NCI-H2081 treated with DMSO at 0.1 percent for 48 hours (cell line): ENCODE measurements at regions not wholly inside any gene's neighbourhood (a gene's known extent, or its start where the extent isn't known, plus 50 kb on each side); places are given as distances from the start of the nearest gene placed in this dataset.
A peak's percentile ranks its signal among the peaks of the same experiment; 100 is the strongest.

Source experiments
- DNase-seq: peaks from one replicate; lab custom pipeline; 2025; lab: John Stamatoyannopoulos, UW

DNA sequence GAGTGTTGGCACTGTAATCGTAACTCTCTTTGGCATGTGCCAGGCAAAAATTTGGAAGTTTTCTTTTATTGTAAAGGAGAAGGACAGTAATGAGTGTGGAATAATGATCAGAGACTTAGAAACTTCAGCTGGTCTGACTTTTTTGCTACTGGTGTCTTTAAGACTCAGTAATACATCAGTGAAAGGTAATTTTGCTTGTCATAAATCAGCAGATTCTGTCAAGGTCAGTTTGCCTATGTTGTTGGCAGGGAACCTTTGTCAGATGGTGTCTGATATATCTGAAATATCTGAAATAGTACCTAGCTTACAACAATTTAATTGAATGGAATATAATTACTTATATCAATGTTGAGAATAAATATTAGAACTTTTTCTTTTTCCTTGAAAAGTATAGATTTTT is 516.9 kb downstream of the LRFN5 start:
- no peak for DNase-seq

DNA sequence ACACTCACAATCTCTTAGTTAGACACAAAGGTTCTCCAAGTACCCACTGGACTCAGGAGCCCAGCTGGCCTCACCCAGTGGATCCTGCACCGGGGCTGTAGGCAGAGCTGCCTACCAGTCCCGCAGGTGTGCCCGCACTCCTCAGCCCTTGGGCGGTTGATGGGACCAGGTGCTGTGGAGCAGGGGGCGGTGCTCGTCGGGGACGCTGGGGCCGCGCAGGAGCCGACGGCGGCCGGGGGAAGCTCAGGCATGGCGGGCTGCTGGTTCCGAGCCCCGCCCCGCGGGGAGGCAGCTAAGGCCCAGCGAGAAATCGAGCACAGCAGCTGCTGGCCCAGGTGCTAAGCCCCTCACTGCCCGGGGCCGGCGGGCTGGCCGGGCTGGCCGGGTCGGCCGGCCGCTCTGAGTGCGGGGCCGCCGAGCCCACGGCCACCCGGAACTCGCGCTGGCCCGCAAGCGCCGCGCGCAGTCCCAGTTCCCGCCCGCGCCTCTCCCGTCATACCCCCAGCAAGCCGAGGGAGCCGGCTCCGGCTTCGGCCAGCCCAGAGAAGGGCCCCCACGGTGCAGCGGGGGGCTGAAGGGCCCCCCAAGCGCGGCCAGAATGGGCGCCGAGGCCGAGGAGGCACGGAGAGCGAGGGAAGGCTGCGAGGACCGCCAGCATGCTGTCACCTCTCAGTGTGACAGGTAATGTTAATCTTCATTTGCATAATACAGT is 506.8 kb downstream of the LRFN5 start:
- DNase-seq, result no peak

DNA sequence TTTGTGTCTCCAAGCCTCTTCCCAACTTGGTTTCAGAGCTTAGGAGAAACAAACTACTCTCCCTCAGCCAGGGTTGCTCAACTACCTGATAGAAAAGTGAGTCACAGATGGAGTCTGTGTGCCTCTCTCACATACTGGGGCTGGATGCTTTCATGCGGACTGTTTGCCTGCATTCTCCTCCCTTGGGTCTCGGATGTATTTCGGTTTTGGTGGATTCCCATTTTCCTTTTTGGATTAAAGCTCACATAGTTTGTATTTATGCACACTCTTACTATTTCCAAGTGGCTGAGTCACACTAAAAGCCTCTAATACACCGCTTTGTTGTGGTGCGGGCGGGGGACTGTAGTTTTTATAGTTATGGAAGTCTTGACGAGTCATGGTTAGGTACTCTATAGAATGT is 505.4 kb downstream of the LRFN5 start:
- DNase-seq, result no peak

DNA sequence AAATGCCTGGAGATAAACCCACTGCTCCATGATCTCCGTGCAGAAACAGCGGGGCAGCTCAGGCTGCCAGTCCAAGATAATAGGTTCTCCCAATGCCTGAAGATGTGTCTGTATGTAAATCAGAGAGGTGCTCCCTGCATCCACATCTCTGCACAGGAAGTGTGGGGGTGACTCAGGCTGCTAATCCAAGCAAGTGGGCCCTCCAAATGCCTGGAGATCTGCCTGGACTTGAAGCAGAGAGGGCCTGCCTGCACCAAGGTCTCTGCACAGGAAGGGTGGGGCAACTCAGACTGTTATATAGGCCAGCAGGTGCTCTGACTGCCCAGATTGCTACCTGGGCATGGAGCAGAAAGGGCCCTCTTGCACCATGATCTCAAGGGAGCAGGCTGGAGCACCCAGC is 504.7 kb downstream of the LRFN5 start:
- DNase-seq, result no peak

DNA sequence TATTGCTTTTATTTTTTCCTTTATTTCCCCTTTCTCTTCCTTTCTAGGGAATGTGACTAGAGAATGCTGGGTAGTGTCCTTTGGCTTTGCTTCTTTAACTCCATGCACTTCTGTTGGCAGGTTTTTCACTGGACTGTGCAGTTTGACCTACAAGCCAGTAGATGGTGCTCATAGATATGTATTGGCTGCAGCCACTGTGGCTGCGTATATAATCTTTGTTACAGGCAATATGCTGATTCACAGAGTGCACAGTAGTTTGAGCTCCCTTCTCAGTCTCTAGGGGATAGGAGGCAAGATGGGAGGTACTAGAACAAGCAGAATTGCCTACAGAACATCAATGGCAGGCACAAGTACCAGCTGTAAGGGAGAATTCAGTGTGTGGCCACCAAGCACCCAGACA is 503.5 kb downstream of the LRFN5 start:
- peak; percentile 2 for DNase-seq

DNA sequence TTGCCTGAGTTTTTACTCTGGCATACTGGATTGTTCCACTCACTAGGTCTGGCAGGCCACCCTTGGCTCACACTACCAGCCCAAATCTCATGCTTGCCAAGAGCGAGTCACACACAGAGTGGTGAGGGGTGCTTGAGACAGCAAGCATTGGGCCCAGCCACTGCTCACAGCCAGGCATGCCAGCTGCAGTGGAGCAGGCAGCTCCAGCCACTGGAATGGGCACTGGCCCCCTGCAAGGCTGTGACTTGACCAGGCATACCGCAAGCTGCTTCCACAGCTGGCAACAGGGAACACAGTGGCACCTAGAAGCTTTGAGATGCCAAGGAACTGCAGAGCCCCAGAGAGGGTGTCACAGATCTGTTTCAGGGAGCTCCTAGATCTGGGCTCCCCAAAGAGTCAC is 488.5 kb downstream of the LRFN5 start:
- no peak for DNase-seq

DNA sequence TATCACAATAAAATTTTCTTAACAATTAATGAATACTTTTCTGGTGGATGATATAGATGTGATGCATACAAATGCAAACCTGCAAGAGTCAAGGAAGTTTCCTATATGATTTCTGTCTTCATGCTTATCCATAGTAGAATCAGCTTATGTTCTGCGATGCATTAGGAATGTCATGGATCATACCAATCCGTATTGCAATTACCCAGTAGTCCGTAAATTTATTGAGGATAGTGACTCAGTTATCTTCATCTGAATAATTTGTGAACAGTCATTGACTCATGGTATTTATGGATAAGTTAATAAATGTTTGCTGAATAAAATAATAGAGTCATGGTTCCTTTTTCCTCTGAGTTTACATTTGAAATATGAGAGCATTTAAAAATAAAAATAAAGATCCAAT is 483.4 kb downstream of the LRFN5 start:
- no peak for DNase-seq

DNA sequence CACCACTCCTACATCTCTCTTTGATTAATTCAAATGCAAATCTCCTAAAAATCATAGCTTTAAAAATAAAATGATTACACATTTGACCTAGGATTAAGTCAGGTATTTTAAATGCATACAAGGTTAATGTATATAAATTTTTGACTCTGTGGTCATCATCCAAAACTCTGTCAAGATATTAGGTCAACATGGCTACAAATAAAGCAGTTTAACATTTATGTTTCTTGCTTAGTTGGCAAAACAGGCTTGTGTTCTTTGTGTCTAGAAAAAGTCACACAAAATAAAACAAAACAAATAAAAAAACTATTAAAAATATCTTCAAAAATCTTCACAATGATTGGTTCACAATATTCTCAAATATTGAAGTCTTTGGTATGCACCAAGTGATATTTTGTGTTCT is 473.2 kb downstream of the LRFN5 start:
- no peak for DNase-seq

DNA sequence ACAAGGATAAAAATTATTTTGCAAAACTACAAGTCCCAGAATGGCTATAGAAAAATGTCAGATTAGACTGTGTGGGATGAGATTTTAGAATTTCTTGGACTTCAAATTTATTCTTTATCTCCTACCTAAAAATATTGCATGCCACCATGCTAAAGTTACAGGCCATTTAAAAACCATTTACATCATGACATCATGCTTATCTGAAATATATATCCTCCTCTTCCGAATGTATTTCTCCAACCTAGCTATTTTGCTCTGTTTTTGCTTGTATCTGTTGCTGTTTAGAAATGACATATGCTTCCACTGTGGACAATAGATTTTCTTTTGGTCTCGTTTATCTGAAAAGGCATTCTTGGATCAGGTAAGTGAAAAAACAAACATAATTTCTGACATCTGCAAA is 471.7 kb downstream of the LRFN5 start:
- DNase-seq, result no peak

DNA sequence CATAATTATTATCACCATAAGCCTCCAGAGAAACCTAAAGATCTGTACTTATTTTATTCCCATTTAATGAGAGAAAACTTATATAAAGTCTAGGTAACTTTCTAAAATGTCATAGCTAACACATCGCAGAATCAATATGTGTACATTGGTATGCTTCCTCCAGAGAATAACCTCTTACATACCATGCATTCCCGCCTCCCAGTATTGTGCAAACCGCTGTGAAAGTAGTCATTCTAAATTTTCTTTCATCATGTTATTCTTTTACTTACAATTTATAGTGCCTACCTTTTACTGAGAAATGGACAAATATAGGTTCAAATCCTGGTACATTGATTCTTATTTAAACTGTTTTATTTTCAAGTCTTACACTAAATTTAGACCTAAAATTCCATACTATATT is 463.4 kb downstream of the LRFN5 start:
- DNase-seq, result no peak

DNA sequence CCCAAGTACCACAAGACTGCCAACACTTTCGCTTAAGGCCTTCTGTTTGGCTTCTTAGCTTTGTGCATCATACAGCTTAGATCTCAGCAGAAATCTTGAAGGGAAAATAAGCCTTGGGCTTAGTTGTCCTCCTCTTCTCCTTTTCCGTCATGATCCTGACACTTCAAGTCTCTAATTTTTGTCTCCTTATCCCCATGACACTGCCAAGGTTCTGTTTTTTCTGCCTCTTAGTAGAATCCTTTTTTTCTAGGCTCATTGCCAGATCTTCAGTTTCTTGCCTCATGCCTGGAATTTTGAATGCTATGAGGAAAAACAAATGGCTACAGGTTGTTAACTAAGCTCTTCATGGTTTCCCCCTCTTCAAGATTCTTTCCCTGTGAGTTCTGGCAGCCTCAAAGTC is 450.4 kb downstream of the LRFN5 start:
- no peak for DNase-seq

DNA sequence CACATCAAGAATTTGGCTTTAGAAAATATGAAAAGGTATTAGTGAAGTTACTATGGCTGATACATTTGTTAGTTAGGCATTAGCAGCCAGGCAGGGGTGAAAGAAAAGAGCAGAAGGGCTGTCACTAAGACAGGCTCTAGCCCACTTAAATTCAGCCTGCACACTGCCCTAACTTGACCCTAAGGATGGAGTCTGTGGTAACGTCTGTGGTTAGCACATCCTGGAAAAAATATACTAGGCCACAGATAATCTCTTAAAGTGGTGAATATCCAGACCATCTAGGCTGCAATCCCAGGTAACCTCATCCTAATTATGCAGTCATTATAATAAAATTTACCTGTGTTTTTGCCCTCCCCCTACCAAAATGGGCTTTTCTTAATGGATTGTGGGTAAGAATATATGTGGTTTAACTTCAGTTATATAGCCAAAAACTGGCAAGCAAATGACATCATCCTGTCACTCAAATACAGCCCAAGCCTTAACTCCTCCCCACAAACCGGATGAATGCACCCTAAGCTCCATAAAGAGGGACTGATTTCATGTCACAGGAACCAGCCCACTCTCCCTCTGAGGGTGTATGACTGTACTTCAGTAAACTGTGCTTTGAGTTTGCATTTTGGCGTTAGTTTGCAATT is 440.9 kb downstream of the LRFN5 start:
- no peak for DNase-seq

DNA sequence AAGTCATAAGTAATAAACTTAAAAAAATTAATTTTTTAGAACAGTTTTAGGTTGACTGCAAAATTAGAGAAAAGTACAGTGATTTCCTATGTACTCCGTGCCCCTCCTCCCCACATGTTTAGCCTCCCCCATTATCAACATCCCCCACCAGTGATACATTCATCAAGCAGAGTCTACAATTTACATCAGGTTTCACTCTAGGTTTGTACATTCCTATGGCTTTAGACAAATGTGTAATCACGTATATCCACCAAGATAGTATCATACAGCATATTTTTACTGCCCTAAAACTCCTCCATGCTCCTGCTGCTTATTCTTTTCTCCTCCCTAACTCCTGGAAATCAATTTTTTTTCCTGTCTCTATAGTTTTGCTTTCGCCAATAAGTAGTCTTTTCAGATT is 438.7 kb downstream of the LRFN5 start:
- DNase-seq, result no peak

DNA sequence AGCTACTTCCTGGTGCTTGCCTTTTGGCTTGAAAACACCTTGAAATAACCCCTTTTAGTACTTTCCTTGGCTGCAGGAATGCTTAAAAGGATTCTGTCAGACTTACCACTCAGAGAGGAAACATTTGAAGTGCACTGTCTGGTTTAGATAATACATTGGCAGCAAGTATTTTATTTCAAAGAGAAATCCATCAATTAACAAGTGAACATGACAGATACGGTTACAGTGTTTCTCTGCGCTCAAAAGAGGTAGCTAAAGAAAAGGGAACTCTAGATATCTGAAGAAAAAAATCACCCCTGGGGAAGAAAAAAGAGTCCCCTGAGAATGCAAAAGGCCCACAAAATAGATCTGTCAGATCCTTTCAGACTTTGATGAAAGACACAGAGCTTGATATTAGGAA is 421.9 kb downstream of the LRFN5 start:
- DNase-seq, result no peak

DNA sequence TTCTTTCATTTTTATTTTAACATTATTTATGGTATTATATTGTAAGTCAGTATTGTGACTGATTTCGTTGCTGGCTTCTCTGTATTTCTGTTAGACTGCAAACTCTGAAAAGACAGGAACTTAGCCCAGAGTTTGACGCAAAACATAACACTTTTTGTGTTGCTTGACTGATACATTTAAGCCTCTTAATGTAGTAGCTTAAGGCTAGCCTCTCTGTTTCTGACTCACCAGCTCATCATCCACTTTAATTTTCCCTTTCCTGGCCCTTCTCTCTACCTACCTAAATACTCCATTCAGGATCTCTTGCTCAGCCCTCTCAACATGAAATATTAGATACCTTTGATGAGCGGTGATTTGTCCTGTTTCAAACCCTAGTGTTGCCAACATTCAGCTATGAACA is 420.6 kb downstream of the LRFN5 start:
- DNase-seq, result no peak

DNA sequence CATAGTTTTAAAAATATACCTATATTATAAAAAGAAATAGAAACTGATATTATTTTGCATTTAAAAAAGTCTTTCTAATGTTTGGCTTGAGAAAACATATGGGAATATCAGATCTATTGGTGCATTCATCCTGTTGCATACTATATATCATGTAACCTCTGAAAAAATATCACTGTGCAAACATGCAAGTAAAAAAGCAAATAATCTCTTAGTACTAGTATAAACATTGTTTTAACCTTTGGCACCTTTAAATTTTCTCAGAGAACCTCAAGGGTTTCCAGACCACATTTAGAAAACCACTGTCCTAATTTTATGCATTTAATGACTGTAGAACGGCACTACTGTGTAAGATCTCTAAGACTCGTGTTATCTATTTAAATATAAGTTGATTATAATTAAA is 416.8 kb downstream of the LRFN5 start:
- DNase-seq, result no peak

DNA sequence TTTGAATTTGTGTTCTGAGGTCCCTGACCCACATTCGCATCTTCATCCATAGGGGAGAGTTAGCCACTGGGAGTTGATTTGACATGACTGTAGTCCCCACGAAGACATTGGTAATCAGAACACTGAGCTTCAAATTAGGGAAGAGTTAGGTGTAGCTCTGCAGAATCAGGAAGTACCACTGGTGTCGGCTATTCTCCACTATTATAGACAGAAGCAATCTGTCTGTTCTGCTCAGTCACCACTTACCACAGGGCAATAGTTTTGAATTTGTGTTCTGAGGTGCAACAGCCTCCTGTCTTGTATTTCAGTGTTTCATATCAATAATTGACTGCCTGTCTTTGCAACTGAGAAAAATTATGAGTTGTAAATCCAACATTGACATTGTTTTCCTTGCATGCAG is 407.6 kb downstream of the LRFN5 start:
- no peak for DNase-seq

DNA sequence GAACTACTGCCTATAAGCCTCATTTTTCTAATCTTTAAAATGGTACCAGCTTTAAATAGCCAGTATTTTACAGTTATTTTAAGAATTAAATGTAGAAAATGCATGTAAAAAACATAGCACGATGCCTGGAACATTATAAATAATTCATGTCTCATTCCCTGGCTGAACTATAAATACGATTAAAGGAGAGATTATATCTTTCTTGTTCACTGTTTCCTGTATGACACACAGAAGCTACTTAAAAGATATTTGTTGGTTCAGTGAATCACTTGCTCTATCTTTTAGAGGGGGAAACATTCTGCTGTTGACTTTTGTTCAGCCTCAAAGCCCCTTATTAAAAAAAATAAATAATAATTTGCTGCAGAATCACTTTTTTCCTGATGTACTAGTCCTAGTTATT is 406.9 kb downstream of the LRFN5 start:
- DNase-seq, result no peak

DNA sequence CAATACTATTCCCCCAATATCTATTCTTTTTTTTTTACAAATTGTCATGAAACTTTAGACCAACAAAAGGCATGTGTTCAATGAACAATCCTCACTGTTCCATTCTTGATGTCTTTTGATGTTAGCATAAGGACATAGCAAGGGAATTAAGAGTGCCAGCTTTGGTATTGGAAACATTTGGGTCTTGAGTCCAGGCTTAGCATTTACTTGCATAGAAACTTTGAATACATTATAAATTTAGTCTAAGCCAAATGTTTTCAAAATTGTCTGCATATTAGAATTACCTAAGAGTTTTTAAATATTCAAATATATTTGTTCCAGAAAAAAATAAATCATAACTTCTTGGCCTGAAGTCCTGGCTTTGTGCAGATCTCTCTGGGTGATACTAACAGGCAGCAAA is 406.5 kb downstream of the LRFN5 start:
- no peak for DNase-seq

DNA sequence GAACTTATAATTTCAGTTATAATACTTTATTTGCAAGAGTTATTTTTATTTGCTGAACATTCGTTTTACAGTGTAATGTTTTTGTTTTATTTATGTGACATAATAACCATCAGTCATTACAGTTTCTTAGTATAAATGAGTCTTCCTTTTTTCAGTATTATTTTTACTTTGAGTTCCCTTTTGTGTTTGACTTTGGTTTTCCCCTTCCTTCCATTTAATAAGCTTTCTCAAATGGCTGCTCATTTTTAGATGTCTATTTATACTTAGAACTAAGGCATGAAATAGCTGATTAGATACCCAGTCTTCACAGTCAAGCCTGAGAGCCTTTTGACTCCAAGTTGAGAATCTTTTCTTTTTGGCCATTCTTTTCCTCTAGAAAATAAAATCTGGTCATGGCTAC is 404.5 kb downstream of the LRFN5 start:
- no peak for DNase-seq

DNA sequence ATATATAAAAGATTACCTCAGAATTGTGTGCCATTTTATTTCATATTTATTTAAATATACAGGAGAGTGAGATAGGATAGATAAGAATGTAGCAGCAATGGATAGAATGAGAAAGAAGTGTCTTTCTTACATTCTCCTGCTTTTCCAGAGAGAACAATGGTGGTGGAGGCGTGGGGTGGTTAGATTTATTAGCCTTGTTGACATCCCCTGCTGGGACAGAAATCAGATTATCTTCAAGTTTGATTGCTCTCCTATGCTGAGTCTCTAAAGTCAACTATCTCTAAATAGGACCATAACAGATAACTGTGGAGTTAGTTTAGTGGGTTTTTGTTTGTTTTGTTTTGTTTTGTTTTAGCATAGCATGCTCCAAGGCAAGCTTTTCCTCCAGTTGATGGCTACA is 397.6 kb downstream of the LRFN5 start:
- no peak for DNase-seq

DNA sequence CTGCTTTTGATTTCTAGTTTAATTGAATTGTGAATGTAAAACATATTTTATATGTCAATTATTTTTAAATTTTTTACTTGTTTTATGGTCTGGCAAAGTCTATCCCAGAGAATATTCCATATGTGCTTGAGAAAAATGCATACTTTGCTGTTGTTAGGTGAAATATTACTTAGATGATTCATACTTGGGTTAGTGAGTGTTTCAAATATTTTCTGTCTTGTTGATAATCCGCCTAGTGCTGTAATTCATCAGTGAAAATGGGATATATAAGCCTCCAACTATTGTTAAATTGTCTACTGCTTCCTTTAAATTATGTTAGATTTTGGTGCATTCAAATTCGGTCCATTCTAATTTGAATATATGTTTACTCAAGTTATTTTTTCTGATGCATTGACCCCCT is 395.5 kb downstream of the LRFN5 start:
- no peak for DNase-seq

DNA sequence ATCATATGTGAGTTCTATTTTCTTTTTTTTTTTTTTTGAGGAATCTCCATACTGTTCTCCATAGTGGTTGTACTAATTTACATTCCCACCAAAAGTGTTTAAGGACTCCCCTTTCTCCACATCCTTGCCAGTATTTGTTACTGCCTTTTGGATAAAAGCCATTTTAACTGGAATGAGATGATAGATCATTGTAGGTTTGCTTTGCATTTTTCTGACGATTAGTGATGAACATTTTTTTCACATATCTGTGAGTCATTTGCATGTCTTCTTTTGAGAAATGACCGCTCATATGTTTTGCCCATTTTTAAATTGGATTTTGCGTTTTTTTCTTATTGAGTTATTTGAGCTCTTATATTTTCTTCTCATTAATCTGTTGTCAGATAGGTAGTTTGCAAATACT is 394.8 kb downstream of the LRFN5 start:
- DNase-seq, result no peak

DNA sequence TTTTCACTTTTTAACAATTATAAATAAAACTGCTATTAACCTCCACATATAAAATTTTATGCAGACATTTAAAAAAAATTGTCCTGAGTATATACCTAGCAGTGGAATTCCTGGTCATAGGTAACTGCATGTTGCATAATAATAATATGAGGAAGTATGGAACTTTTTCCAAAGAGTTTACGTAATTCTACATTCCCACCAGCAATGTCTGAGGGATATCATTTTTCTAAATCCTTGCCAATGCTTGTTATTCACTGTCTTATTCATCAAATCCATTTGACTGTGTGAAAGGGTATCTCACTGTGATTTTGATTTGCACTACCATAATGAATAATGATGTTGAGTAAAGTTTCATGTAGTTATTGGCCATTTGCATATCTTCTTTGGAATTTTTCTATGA is 393.8 kb downstream of the LRFN5 start:
- DNase-seq, result no peak
